Adipocyte (in vitro differentiated cells): ENCODE measurements at regions not wholly inside any gene's neighbourhood (a gene's known extent, or its start where the extent isn't known, plus 50 kb on each side); places are given as distances from the start of the nearest gene placed in this dataset.

Experiments
- DNase-seq: peaks from one replicate; pipeline ENCODE4 v3.0.0-alpha.2; 2015; ENCODE audit warnings: low read depth
- H3K27me3 ChIP-seq: replicated peaks from 2 replicates; pipeline ENCODE4 v1.7.0; 2013; ENCODE audit warnings: mild to moderate bottlenecking, low read length, moderate library complexity; ENCODE audit not compliant: control insufficient read depth, insufficient read depth
- H3K36me3 ChIP-seq: 2 replicates; pipeline ENCODE4 v1.7.0; 2013; ENCODE audit warnings: low read length, mild to moderate bottlenecking, moderate library complexity; ENCODE audit not compliant: control insufficient read depth, insufficient read depth, severe bottlenecking
- H3K4me1 ChIP-seq: 2 replicates; pipeline ENCODE4 v1.7.0; 2013; ENCODE audit warnings: mild to moderate bottlenecking, low read length, moderate library complexity; ENCODE audit not compliant: control insufficient read depth, insufficient read depth
- H3K4me3 ChIP-seq: 2 replicates; pipeline ENCODE4 v1.7.0; 2013; ENCODE audit warnings: mild to moderate bottlenecking, low read length, moderate library complexity
- H3K9ac ChIP-seq: 2 replicates; pipeline ENCODE4 v1.7.0; 2013; ENCODE audit warnings: mild to moderate bottlenecking, low read length, moderate library complexity
- H3K9me3 ChIP-seq: 2 replicates; pipeline ENCODE4 v1.7.0; 2013; ENCODE audit warnings: mild to moderate bottlenecking, low read length, moderate library complexity; ENCODE audit not compliant: control insufficient read depth

GRCh38 chr5:2914981-2915484, 163.6 kb upstream of the IRX2 start:
- Histone ChIP-seq H3K4me3 (no peak overlapping the region), H3K9ac (no peak overlapping the region), H3K36me3 (no peaks in the 10 kb centered on the region), H3K4me1 (no peaks in the 10 kb centered on the region), H3K9me3 (no peaks in the 10 kb centered on the region), H3K27me3 (no peaks in the 10 kb centered on the region)
- no peak for DNase-seq

GRCh38 chr5:2914022-2914661, 162.7 kb upstream of the IRX2 start:
- Histone ChIP-seq H3K9me3 (no peaks in the 10 kb centered on the region), H3K27me3 (no peaks in the 10 kb centered on the region), H3K36me3 (no peaks in the 10 kb centered on the region), H3K4me3 (no peak overlapping the region), H3K9ac (no peak overlapping the region), H3K4me1 (no peaks in the 10 kb centered on the region)
- DNase-seq = no peak

- no peak for DNase-seq
- no peaks in the 10 kb centered on the region for H3K27me3 ChIP-seq
- H3K4me1 ChIP-seq = no peaks in the 10 kb centered on the region
- no peaks in the 10 kb centered on the region for H3K9me3 ChIP-seq
- no peaks in the 10 kb centered on the region for H3K36me3 ChIP-seq
- H3K9ac ChIP-seq = no peak overlapping the region
- no peak overlapping the region for H3K4me3 ChIP-seq
Measured at GRCh38 chr5:2913281-2913680, 161.8 kb upstream of the IRX2 start.

- DNase-seq = no peak
- no peaks in the 10 kb centered on the region for H3K9me3 ChIP-seq
Measured at GRCh38 chr5:2912741-2913140, 161.3 kb upstream of the IRX2 start.

GRCh38 chr5:2910401-2911175, 159.1 kb upstream of the IRX2 start:
- Histone ChIP-seq H3K27me3 (no peaks in the 10 kb centered on the region), H3K36me3 (no peaks in the 10 kb centered on the region), H3K4me3 (no peak overlapping the region), H3K9ac (no peak overlapping the region), H3K4me1 (no peaks in the 10 kb centered on the region), H3K9me3 (no peaks in the 10 kb centered on the region)
- no peak for DNase-seq

More at GRCh38 chr5:2912741-2913140, 161.3 kb upstream of the IRX2 start:
- Histone ChIP-seq H3K36me3 (no peaks in the 10 kb centered on the region), H3K9ac (no peak overlapping the region), H3K4me1 (no peaks in the 10 kb centered on the region), H3K27me3 (no peaks in the 10 kb centered on the region), H3K4me3 (no peak overlapping the region)

GRCh38 chr5:2909035-2909434, 157.6 kb upstream of the IRX2 start:
- Histone ChIP-seq H3K4me3 (no peak overlapping the region), H3K9me3 (no peaks in the 10 kb centered on the region), H3K27me3 (no peaks in the 10 kb centered on the region), H3K36me3 (no peaks in the 10 kb centered on the region), H3K4me1 (no peaks in the 10 kb centered on the region), H3K9ac (no peak overlapping the region)
- DNase-seq = no peak

GRCh38 chr5:2908086-2908485, 156.6 kb upstream of the IRX2 start:
- DNase-seq = no peak
- no peaks in the 10 kb centered on the region for H3K27me3 ChIP-seq
- H3K4me3 ChIP-seq = no peak overlapping the region
- no peaks in the 10 kb centered on the region for H3K9me3 ChIP-seq
- no peak overlapping the region for H3K9ac ChIP-seq
- no peaks in the 10 kb centered on the region for H3K36me3 ChIP-seq
- H3K4me1 ChIP-seq = no peaks in the 10 kb centered on the region

- Histone ChIP-seq H3K9me3 (no peaks in the 10 kb centered on the region), H3K27me3 (no peaks in the 10 kb centered on the region), H3K4me3 (no peak overlapping the region), H3K9ac (no peak overlapping the region), H3K36me3 (no peaks in the 10 kb centered on the region), H3K4me1 (no peaks in the 10 kb centered on the region)
- no peak for DNase-seq
Measured at GRCh38 chr5:2906302-2907090, 155.0 kb upstream of the IRX2 start.

- Histone ChIP-seq H3K4me3 (no peak overlapping the region), H3K4me1 (no peaks in the 10 kb centered on the region), H3K9ac (no peak overlapping the region), H3K36me3 (no peaks in the 10 kb centered on the region), H3K27me3 (no peaks in the 10 kb centered on the region), H3K9me3 (peaks cover 5% of the 10 kb centered on the region)
- DNase-seq = no peak
Measured at GRCh38 chr5:2905741-2906140, 154.3 kb upstream of the IRX2 start.

GRCh38 chr5:2904956-2905355, 153.5 kb upstream of the IRX2 start:
- Histone ChIP-seq H3K36me3 (no peaks in the 10 kb centered on the region), H3K4me1 (no peaks in the 10 kb centered on the region), H3K9ac (no peak overlapping the region), H3K4me3 (no peak overlapping the region), H3K27me3 (no peaks in the 10 kb centered on the region), H3K9me3 (peaks cover 6% of the 10 kb centered on the region)
- no peak for DNase-seq

GRCh38 chr5:2904399-2904798, 152.9 kb upstream of the IRX2 start:
- Histone ChIP-seq H3K4me1 (no peaks in the 10 kb centered on the region), H3K27me3 (no peaks in the 10 kb centered on the region), H3K4me3 (no peak overlapping the region), H3K9me3 (peaks cover 6% of the 10 kb centered on the region), H3K36me3 (no peaks in the 10 kb centered on the region), H3K9ac (no peak overlapping the region)
- no peak for DNase-seq
